T-helper 1 cell treated with Interleukin-12 subunit alpha and Interleukin-12 subunit beta and Interleukin-4 antibody, amounts not matched to agents 30 μg/mL and 1 μg/mL, for 36 hours (primary cell): ENCODE measurements at regions not wholly inside any gene's neighbourhood (a gene's known extent, or its start where the extent isn't known, plus 50 kb on each side); places are given as distances from the start of the nearest gene placed in this dataset.

ENCODE experiments used
- H3K27ac Mint-ChIP-seq: one replicate; pipeline ENCODE4 v1.8.0; 2021; ENCODE audit warnings: mild to moderate bottlenecking, mixed read lengths
- H3K27me3 Mint-ChIP-seq: one replicate; pipeline ENCODE4 v1.8.0; 2021; ENCODE audit warnings: low read depth, mixed read lengths
- H3K36me3 Mint-ChIP-seq: one replicate; pipeline ENCODE4 v1.8.0; 2021; ENCODE audit warnings: low read depth, mixed read lengths
- H3K4me1 Mint-ChIP-seq: one replicate; pipeline ENCODE4 v1.8.0; 2021; ENCODE audit warnings: low read depth, mixed read lengths
- H3K4me3 Mint-ChIP-seq: one replicate; pipeline ENCODE4 v1.8.0; 2021; ENCODE audit warnings: mild to moderate bottlenecking, moderate library complexity, mixed read lengths
- H3K9me3 Mint-ChIP-seq: one replicate; pipeline ENCODE4 v1.8.0; 2021; ENCODE audit warnings: mixed read lengths

DNA sequence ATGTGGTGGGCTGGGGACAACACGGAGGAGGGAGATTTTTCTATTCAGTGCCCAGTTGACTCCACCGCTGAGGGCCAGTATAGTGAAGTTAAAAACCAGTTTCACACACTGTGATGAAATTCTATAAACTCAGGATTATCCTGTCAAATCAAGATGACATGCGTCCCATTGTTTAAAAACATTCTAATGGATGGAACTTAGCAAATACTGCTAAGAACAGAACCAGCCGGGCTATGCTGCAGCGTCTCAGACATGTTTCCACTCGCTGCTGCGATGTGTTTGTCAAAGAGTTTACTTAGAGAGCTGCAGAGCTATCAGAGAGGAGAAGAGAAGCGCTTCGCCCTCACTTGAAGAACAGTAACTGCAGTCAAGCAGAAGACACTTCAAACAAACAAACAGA is 212.6 kb upstream of the FOXQ1 start:
- no peak overlapping the region for H3K4me3 Mint-ChIP-seq
- H3K36me3 Mint-ChIP-seq: no peaks in the 10 kb centered on the region
- no peaks in the 10 kb centered on the region for H3K27me3 Mint-ChIP-seq
- H3K27ac Mint-ChIP-seq: no peak overlapping the region
- H3K4me1 Mint-ChIP-seq: no peaks in the 10 kb centered on the region
- no peaks in the 10 kb centered on the region for H3K9me3 Mint-ChIP-seq

DNA sequence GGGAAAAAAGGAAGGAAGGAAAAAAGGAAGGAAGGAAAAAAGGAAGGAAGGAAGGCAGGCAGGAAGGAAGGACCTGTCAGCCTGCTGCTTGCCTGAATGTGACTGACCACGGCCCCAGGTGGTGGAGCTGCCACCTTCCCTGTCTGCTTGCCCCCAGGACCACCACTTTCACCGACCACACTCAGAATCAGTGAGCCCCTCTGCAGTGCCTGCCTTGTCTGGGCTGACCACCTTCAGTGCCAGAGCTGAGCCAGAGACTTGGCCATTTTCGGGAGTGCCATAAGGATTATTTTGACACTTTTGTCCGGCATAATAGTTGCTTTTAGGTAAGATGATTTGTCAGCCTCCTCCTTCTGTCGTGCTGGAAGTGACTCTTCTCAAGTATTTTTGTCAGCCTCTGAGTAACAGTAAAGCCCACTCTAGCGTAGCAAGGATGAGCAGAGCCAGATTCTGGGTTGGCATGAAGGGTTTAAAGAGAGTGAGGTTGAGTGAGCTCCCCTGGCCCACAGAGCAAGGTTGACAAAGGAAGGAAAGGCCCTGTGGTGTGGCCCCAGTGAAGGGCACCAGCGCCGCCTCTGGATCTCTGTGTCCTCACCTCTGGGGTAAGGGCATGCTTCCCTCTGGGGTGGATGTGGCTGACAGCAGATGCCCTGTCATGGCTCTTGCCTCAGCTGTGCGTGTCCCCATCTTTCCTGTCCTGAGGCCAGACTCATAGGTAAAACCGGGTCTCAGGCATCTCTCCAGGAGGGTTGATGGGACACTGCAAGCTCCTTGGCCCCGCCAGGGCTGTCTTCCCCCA is 214.7 kb upstream of the FOXQ1 start:
- Mint-ChIP-seq H3K27ac (no peak overlapping the region), H3K9me3 (no peaks in the 10 kb centered on the region), H3K4me3 (no peak overlapping the region), H3K4me1 (no peaks in the 10 kb centered on the region), H3K27me3 (no peaks in the 10 kb centered on the region), H3K36me3 (no peaks in the 10 kb centered on the region)

GRCh38 chr6:1094306-1094705 is 217.6 kb upstream of the FOXQ1 start:
- Mint-ChIP-seq H3K9me3 (no peaks in the 10 kb centered on the region), H3K36me3 (no peaks in the 10 kb centered on the region), H3K27me3 (no peaks in the 10 kb centered on the region), H3K4me3 (no peak overlapping the region), H3K27ac (no peak overlapping the region), H3K4me1 (no peaks in the 10 kb centered on the region)

DNA sequence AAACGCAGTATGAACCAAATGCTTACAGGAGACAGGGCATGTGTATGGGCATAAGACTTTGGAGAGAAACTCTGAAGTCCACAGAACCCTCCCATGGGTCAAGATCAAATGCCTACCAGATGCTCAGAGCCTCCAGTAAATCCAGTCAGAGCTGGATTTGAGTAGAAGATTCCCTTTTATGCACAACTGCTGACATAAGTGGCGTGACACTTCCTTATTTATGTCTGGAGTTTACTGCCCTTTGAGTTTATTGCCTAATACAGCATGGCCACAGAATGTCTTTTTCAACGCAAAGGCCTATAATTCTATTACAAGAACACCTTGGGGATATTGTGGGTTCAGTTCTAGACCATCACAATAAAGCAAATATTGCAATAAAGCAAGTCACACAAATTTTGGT is 220.0 kb upstream of the FOXQ1 start:
- Mint-ChIP-seq H3K4me3 (no peak overlapping the region), H3K27ac (no peak overlapping the region), H3K4me1 (no peaks in the 10 kb centered on the region), H3K36me3 (no peaks in the 10 kb centered on the region), H3K27me3 (no peaks in the 10 kb centered on the region), H3K9me3 (no peaks in the 10 kb centered on the region)

GRCh38 chr6:1089859-1090258 is 222.0 kb upstream of the FOXQ1 start:
- H3K9me3 Mint-ChIP-seq: no peaks in the 10 kb centered on the region
- no peak overlapping the region for H3K4me3 Mint-ChIP-seq
- no peak overlapping the region for H3K27ac Mint-ChIP-seq
- no peaks in the 10 kb centered on the region for H3K4me1 Mint-ChIP-seq
- no peaks in the 10 kb centered on the region for H3K27me3 Mint-ChIP-seq
- H3K36me3 Mint-ChIP-seq: no peaks in the 10 kb centered on the region

DNA sequence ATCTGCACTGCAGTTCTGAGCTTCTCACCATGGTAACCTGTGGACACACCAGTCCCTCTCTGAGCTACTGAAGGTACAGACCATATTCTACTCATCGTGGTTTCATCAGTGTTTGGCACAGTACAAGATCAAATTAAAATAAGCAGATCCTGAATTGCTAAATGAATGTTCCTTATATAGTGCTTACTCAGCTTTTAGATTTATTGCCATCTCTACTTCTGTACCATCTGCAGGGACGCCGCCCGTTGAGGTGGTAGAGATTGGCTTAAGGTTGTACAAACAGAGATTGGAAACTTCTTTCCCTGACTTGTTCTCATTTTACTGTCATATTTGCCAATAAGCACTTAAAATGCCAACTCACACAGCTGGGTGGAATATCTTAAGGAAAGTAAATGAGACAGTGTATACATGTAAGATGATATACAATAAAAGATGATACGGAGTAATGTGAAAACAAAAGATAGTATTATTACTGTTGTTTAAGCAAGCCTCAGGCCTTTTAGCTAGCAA is 223.4 kb upstream of the FOXQ1 start:
- Mint-ChIP-seq H3K9me3 (no peaks in the 10 kb centered on the region), H3K4me1 (no peaks in the 10 kb centered on the region), H3K27ac (no peak overlapping the region), H3K36me3 (no peaks in the 10 kb centered on the region), H3K27me3 (no peaks in the 10 kb centered on the region), H3K4me3 (no peak overlapping the region)

DNA sequence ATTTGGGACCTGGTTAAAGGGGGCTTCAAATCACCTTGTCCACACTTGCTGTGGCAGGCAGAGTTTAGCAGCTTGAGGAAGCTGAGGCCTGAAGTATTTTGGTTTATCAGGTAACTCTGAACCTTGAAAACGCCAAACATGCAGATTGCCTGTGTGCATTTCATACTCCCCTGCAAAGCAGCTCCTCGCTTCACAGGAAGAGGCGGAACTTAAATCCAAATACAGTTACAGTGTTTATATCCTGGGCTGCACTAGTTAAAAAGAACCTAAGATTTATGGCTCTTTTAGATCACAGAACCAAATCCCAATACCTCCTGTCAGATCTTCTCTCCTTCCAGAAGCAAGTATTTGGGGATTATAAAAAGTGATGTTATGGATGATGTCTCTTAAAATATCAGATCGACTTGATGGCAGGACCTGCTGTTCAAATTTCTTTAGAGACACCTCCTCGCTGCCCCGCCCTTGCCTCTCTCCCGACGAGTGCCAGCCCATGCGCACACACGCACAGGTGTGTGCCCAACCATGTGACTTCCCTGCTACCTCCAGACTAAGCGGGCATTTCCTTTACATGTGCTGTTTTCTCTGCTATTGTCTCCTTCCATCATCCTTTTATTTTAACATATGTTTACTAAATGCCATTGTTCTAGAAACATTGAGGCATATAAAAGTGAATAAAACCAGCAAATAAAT is 224.6 kb upstream of the FOXQ1 start:
- Mint-ChIP-seq H3K4me1 (no peaks in the 10 kb centered on the region), H3K27me3 (no peaks in the 10 kb centered on the region), H3K27ac (no peak overlapping the region), H3K4me3 (no peak overlapping the region), H3K9me3 (no peaks in the 10 kb centered on the region), H3K36me3 (no peaks in the 10 kb centered on the region)

DNA sequence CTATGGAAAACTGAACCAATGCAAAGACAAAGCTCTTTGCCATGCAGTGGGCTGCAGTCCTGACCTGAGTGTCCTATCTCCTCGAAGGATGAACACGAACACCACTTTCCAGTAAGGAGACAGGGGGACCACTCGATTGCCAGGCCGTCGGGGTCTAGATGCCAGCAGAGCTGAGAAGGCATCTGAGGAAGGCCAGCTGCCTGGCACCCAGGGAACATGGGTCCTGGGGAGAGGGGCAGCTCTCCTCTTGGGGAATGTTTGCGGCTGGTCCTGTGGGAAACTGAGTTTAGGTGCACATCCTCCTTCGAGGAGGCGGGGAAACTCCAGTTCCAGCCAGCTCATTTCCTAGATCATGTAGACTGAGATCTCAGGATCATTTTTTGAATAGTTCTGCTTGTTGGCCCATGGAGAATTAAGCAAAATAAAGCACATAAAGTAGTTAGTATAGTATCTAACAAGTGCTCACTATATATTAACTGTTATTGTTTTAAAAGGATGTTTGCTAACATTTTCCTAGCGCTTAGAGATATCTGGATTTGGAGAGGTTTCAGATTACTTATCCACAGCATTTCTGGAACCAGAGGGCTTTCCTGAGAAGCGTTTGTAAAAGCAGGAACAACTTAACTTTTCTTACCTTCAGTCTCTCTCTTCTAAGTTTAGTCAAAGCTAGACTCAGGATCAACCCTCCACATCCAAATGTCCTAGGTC is 225.3 kb upstream of the FOXQ1 start:
- Mint-ChIP-seq H3K9me3 (no peaks in the 10 kb centered on the region), H3K27ac (no peak overlapping the region), H3K27me3 (no peaks in the 10 kb centered on the region), H3K36me3 (no peaks in the 10 kb centered on the region), H3K4me1 (no peaks in the 10 kb centered on the region), H3K4me3 (no peak overlapping the region)

DNA sequence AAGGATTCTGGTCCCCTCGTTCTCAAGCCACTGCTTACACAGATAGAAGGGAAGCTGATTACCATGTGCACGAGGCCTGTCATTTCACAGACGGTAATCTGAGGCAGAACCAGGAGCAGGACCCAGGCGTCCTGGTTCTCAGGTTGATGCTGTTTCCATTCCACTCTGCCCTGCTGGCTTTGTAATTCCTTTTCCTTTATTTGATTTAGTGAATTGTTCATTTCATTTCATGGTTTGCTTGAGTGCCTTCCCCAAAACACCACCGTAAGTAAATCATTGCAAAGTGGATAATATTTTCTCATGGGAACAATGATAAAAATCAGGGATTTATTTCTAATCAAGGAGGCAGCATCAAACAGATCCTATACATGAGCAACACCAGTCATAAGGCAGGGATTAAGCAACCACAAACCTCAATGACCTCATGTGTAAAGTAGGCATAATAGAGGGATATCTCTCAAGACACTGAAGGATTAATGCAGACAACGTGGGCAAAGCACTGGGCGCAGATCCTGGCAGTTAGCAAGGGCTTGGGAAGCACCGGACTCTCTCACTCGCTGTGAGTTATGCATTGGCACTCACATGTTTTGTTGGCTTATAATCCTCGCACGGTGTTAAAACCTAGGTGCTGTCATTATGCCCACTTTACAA is 229.5 kb upstream of the FOXQ1 start:
- no peaks in the 10 kb centered on the region for H3K9me3 Mint-ChIP-seq
- no peaks in the 10 kb centered on the region for H3K4me1 Mint-ChIP-seq
- no peak overlapping the region for H3K27ac Mint-ChIP-seq
- H3K27me3 Mint-ChIP-seq: no peaks in the 10 kb centered on the region
- H3K36me3 Mint-ChIP-seq: no peaks in the 10 kb centered on the region
- no peak overlapping the region for H3K4me3 Mint-ChIP-seq

- Mint-ChIP-seq H3K36me3 (no peaks in the 10 kb centered on the region), H3K27ac (no peak overlapping the region)
These were observed 230.2 kb upstream of the FOXQ1 start for GRCh38 chr6:1081551-1082284.

DNA sequence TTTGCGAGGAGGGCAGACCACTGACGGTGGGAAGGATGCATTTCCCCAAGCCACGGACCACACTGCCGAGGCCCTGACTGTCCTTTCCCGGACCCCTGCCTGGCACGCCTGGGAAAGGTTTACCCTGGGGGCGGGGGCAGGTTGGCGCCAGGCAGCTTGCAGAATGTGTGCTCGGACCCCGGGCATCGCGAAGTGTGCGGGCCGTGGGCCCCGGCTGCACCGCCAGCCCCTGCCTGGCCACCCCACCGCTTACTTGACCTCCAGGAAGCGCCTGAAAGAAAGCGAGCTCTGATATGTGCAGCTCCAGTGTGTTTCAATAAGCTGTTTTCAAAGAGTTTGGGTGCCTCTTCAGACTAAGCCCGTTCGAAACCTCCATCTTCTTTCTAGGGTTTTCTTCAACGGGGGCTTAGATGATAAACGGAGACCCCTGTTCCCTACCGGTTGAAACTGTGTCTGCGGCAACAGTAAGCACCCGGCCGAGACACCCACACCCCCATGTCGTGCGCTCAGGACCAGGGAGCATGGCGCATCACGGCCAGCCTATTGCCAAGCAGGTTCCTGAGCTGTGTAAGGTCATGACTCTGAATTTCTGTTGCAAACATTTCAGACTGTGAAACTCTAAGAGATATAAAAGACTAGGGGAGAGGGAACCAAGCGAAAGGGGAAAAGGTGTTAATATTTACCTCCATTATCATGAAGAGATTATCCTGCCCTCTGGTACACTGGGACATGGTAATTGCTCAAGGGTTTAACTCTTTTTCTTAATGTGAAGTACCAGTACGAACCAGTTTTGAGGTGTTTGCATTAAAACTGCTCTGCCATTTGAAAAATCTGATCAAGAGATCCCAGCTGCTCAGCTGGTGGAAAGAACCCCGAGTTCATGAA is 231.2 kb upstream of the FOXQ1 start:
- no peaks in the 10 kb centered on the region for H3K4me1 Mint-ChIP-seq
- H3K27me3 Mint-ChIP-seq: no peaks in the 10 kb centered on the region
- no peaks in the 10 kb centered on the region for H3K36me3 Mint-ChIP-seq
- H3K9me3 Mint-ChIP-seq: no peaks in the 10 kb centered on the region
- no peak overlapping the region for H3K4me3 Mint-ChIP-seq
- H3K27ac Mint-ChIP-seq: no peak overlapping the region

More at GRCh38 chr6:1081551-1082284, 230.2 kb upstream of the FOXQ1 start:
- Mint-ChIP-seq H3K9me3 (no peaks in the 10 kb centered on the region), H3K4me3 (no peak overlapping the region), H3K27me3 (no peaks in the 10 kb centered on the region), H3K4me1 (no peaks in the 10 kb centered on the region)

DNA sequence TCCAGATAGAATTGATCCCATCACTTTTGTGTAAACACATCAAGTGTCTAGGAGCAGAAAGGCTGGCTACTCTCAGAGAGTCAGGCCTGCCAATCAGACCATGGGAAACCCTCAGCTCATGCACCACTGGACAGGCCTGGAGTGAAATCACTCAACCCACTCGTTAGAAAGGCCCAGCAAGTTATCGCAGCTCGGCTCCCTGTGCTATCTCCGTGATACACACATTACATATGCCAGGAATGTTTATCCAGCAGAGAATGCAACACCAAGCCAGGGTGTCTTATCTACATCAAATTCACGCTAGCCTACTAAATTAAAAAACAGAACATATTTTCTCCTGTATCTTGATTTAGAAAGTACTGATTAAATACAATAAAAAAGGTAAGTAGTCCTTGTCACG is 232.4 kb upstream of the FOXQ1 start:
- no peaks in the 10 kb centered on the region for H3K27me3 Mint-ChIP-seq
- H3K9me3 Mint-ChIP-seq: no peaks in the 10 kb centered on the region
- no peak overlapping the region for H3K27ac Mint-ChIP-seq
- H3K4me3 Mint-ChIP-seq: no peak overlapping the region
- H3K4me1 Mint-ChIP-seq: no peaks in the 10 kb centered on the region
- H3K36me3 Mint-ChIP-seq: no peaks in the 10 kb centered on the region
